ENCODE measurements at regions not wholly inside any gene's neighbourhood (a gene's known extent, or its start where the extent isn't known, plus 50 kb on each side); places are given as distances from the start of the nearest gene placed in this dataset.
"Not testable (repeated sequence)": the region's sequence is repeated elsewhere in the genome, so short reads cannot be mapped to it uniquely, and the experiment has no call there.

DNA sequence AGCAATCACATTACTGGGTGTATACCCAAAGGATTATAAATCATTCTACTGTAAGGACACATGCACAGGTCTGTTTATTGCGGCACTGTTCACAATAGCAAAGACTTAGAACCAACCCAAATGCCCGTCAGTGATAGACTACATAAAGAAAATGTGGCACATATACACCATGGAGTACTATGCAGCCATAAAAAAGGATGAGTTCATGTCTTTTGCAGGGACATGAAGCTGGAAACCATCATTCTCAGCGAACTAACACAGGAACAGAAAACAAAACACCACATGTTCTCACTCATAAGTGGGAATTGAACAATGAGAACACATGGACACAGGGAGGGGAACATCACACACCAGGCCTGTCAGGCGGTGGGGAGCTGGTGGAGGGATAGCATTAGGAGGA is 313.9 kb upstream of the NCKAP5 start:
- POLR2A ChIA-PET; CTCF ChIA-PET; H3K4me3 ChIP-seq; DNase-seq (ENCODE audit: low read depth, low spot score); ATAC-seq; H3K27ac ChIP-seq (ENCODE audit: control insufficient read depth, insufficient read depth); FAIRE-seq; H2AFZ ChIP-seq (ENCODE audit: control insufficient read depth, low read depth, low read length); H4K20me1 ChIP-seq (ENCODE audit: control insufficient read depth, insufficient read depth); H3K9me3 ChIP-seq (replicated peaks; ENCODE audit: control insufficient read depth, insufficient read depth, low read length); H3K79me2 ChIP-seq (ENCODE audit: control insufficient read depth, insufficient read depth, low read length); H3K4me2 ChIP-seq (ENCODE audit: control insufficient read depth, insufficient read depth); H3K27me3 ChIP-seq (replicated peaks in 1 of 2; ENCODE audit: control insufficient read depth in 2 of 2, insufficient read depth in 2 of 2, low read length in 1 of 2); BruUV-seq (replicated peaks); H3K36me3 ChIP-seq (ENCODE audit: control insufficient read depth in 2 of 2, insufficient read depth in 2 of 2, low read length in 1 of 2); H3K4me1 ChIP-seq (ENCODE audit: control insufficient read depth, insufficient read depth, low read length); H3K9ac ChIP-seq (ENCODE audit: control insufficient read depth, insufficient read depth, low read length); in situ Hi-C loops (cut with MboI): not testable (repeated sequence)
- ChIA-PET SMC1A (ENCODE audit: uncharacterized antibody, unreplicated experiment) (interaction anchor here (1.2 kb wide), 1 partner anchor 569 kb away, joined by 3 read pairs; no protein-coding TSS in a partner anchor), RAD21 (ENCODE audit: unreplicated experiment) (interaction anchor here (2.1 kb wide), 1 partner anchor 530 kb away, joined by 5 read pairs; no protein-coding TSS in a partner anchor)
- 35% methylated on average over 4 of the region's 4 CpGs for WGBS (ENCODE audit: insufficient coverage, insufficient replicate concordance, low lambda C conversion rate, missing lambda C conversion rate)
- intact Hi-C loops (cut with micrococcal nuclease; ENCODE audit: unreplicated experiment) = loop anchor here (5.0 to 10.0 kb wide), 2 partner anchors 363 to 1015 kb away; no protein-coding TSS in a partner anchor

DNA sequence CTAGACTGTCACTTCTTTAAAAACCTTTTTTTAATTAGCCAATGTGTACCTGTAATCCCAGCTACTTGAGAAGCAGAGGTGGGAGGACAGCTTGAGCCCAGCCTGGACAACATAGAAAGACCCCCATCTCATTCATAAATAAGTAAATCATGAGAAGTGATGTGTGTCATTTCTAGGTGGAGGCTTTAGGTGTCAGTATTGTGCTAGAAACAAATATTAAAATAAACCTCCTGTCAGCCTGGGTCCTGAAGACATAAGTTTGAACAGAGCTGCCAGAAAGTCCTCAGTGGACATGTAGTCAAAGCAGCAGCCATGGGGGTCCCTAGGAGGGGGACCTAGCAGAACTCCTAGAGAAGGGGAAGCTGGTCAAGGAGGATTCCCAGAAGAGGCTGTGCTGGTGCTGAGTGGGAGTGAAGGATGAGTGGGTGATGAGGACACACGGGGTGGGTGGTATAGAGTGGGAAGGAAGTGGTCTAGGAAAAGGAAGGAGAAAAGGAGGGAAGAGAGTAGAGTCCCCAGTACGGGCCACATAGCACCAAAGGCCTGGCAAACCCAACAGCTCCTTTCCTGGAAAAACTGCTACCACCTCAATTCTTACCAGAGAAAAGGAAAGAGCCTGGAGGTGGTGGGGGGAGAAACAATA is 316.6 kb upstream of the NCKAP5 start:
- no peaks in the 10 kb centered on the region for H3K9me3 ChIP-seq (replicated peaks; ENCODE audit: control insufficient read depth, insufficient read depth, low read length)
- ChIA-PET POLR2A (no interaction called here), CTCF (interaction anchor here (0.5 to 5.8 kb wide), 17 partner anchors 25 to 1007 kb away, joined by 3 to 67 read pairs (median 3); no protein-coding TSS in a partner anchor), RAD21 (ENCODE audit: unreplicated experiment) (interaction anchor here (0.7 to 5.5 kb wide), 5 partner anchors 70 to 566 kb away, joined by 3 to 55 read pairs (median 3); no protein-coding TSS in a partner anchor), SMC1A (ENCODE audit: uncharacterized antibody, unreplicated experiment) (interaction anchor here (0.8 to 1.7 kb wide), 5 partner anchors 234 to 527 kb away, joined by 3 to 15 read pairs (median 4); no protein-coding TSS in a partner anchor)
- no peaks in the 10 kb centered on the region for H3K36me3 ChIP-seq (ENCODE audit: control insufficient read depth in 2 of 2, insufficient read depth in 2 of 2, low read length in 1 of 2)
- in situ Hi-C loops (cut with MboI) = no loop called here
- H3K79me2 ChIP-seq (ENCODE audit: control insufficient read depth, insufficient read depth, low read length) = no peaks in the 10 kb centered on the region
- no peaks in the 10 kb centered on the region for H3K4me1 ChIP-seq (ENCODE audit: control insufficient read depth, insufficient read depth, low read length)
- DNase-seq (ENCODE audit: low read depth, low spot score) (no peak), FAIRE-seq (no peak), ATAC-seq (peak; percentile 59)
- no peak overlapping the region for H3K27ac ChIP-seq (ENCODE audit: control insufficient read depth, insufficient read depth)
- H3K4me2 ChIP-seq (ENCODE audit: control insufficient read depth, insufficient read depth) = no peak overlapping the region
- TF ChIP-seq, protein P1, sequence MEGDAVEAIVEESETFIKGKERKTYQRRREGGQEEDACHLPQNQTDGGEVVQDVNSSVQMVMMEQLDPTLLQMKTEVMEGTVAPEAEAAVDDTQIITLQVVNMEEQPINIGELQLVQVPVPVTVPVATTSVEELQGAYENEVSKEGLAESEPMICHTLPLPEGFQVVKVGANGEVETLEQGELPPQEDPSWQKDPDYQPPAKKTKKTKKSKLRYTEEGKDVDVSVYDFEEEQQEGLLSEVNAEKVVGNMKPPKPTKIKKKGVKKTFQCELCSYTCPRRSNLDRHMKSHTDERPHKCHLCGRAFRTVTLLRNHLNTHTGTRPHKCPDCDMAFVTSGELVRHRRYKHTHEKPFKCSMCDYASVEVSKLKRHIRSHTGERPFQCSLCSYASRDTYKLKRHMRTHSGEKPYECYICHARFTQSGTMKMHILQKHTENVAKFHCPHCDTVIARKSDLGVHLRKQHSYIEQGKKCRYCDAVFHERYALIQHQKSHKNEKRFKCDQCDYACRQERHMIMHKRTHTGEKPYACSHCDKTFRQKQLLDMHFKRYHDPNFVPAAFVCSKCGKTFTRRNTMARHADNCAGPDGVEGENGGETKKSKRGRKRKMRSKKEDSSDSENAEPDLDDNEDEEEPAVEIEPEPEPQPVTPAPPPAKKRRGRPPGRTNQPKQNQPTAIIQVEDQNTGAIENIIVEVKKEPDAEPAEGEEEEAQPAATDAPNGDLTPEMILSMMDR (IDR thresholded peaks at IDR 0.05 in 2 of 3, conservative IDR thresholded peaks at IDR 0.05 in 1 of 3; ENCODE audit: control insufficient read depth in 2 of 3, extremely low read depth in 1 of 3, insufficient read depth in 1 of 3, low read depth in 3 of 3, low read length in 3 of 3) = peak; percentile 28 to 49 (median 45); a peak in 5 of 6 replicates
- TF ChIP-seq SMC3 (IDR thresholded peaks at IDR 0.05; ENCODE audit: borderline replicate concordance, low read length) (peak; percentile 37; the same call in 1 of the 2 replicates), RAD21 (IDR thresholded peaks at IDR 0.05; ENCODE audit: insufficient read depth, low read depth, low read length) (peak; percentile 61), YY1 (IDR thresholded peaks at IDR 0.05; ENCODE audit: low read depth, low read length) (no peak)
- TF ChIP-seq, protein P2, sequence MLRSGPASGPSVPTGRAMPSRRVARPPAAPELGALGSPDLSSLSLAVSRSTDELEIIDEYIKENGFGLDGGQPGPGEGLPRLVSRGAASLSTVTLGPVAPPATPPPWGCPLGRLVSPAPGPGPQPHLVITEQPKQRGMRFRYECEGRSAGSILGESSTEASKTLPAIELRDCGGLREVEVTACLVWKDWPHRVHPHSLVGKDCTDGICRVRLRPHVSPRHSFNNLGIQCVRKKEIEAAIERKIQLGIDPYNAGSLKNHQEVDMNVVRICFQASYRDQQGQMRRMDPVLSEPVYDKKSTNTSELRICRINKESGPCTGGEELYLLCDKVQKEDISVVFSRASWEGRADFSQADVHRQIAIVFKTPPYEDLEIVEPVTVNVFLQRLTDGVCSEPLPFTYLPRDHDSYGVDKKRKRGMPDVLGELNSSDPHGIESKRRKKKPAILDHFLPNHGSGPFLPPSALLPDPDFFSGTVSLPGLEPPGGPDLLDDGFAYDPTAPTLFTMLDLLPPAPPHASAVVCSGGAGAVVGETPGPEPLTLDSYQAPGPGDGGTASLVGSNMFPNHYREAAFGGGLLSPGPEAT (IDR thresholded peaks at IDR 0.05; ENCODE audit: low read depth) = no peak
- no peaks in the 10 kb centered on the region for H4K20me1 ChIP-seq (ENCODE audit: control insufficient read depth, insufficient read depth)
- no peak overlapping the region for H3K9ac ChIP-seq (ENCODE audit: control insufficient read depth, insufficient read depth, low read length)
- no peak overlapping the region for H2AFZ ChIP-seq (ENCODE audit: control insufficient read depth, low read depth, low read length)
- WGBS (ENCODE audit: insufficient coverage, insufficient replicate concordance, low lambda C conversion rate, missing lambda C conversion rate) = 0% methylated on average over 2 of the region's 2 CpGs
- intact Hi-C loops (cut with micrococcal nuclease; ENCODE audit: unreplicated experiment) = loop anchor here (5.0 to 10.0 kb wide), 4 partner anchors 217 to 1012 kb away; no protein-coding TSS in a partner anchor
- no peaks in the 10 kb centered on the region; a peak in 1 of 4 replicates for H3K27me3 ChIP-seq (replicated peaks in 1 of 2; ENCODE audit: control insufficient read depth in 2 of 2, insufficient read depth in 2 of 2, low read length in 1 of 2)
- no peak overlapping the region for H3K4me3 ChIP-seq
- BruUV-seq (replicated peaks) = no TSS peak

All from GM12878 (cell line).